Amygdala (tissue), 56 donors: ENCODE measurements at regions not wholly inside any gene's neighbourhood (a gene's known extent, or its start where the extent isn't known, plus 50 kb on each side); places are given as distances from the start of the nearest gene placed in this dataset.
A peak's percentile ranks its signal among the peaks of the same experiment; 100 is the strongest.
"Not testable (repeated sequence)": the region's sequence is repeated elsewhere in the genome, so short reads cannot be mapped to it uniquely, and the experiment has no call there.

Experiments
- DNase-seq, 56 donors: peaks; one replicate each; lab custom pipeline; 2025; lab: John Stamatoyannopoulos, UW

GRCh38 chr2:64863097-64863820, 125.9 kb upstream of the SLC1A4 start:
- no peak for DNase-seq

- DNase-seq = peak in 43 of 56 donors; percentile 10 to 82 (median 56)
Observed at GRCh38 chr2:64865073-64865830, 123.9 kb upstream of the SLC1A4 start.

GRCh38 chr2:64865831-64866345, 123.3 kb upstream of the SLC1A4 start:
- no peak for DNase-seq

- peak in 25 of 56 donors; percentile 10 to 59 (median 27) for DNase-seq
Observed at GRCh38 chr2:64866797-64867196, 122.4 kb upstream of the SLC1A4 start.

- DNase-seq = no peak
Observed at GRCh38 chr2:64867253-64867996, 121.8 kb upstream of the SLC1A4 start.

- no peak for DNase-seq
Observed at GRCh38 chr2:64869126-64869525, 120.1 kb upstream of the SLC1A4 start.

- peak in 48 of 56 donors; percentile 16 to 85 (median 48) for DNase-seq
Observed at GRCh38 chr2:64873472-64873924, 115.7 kb upstream of the SLC1A4 start.

- no peak for DNase-seq
Observed at GRCh38 chr2:64874593-64874992, 114.6 kb upstream of the SLC1A4 start.

GRCh38 chr2:64875368-64875767, 113.8 kb upstream of the SLC1A4 start:
- DNase-seq = no peak

- DNase-seq = peak in 18 of 56 donors; percentile 6 to 73 (median 36)
Observed at GRCh38 chr2:64876137-64876647, 113.0 kb upstream of the SLC1A4 start.

GRCh38 chr2:64879745-64880144, 109.5 kb upstream of the SLC1A4 start:
- DNase-seq = no peak

- no peak for DNase-seq
Observed at GRCh38 chr2:64880193-64880951, 108.8 kb upstream of the SLC1A4 start.

- DNase-seq = no peak
Observed at GRCh38 chr2:64881037-64881492, 108.1 kb upstream of the SLC1A4 start.

- DNase-seq = no peak
Observed at GRCh38 chr2:64887565-64887964, 101.6 kb upstream of the SLC1A4 start.

- no peak for DNase-seq
Observed at GRCh38 chr2:64888591-64889309, 100.4 kb upstream of the SLC1A4 start.

- no peak for DNase-seq
Observed at GRCh38 chr2:64889803-64890202, 99.4 kb upstream of the SLC1A4 start.

- DNase-seq = not testable (repeated sequence)
Observed at GRCh38 chr2:64896572-64896971, 92.6 kb upstream of the SLC1A4 start.

- no peak for DNase-seq
Observed at GRCh38 chr2:64899081-64899865, 89.9 kb upstream of the SLC1A4 start.
